ENCODE measurements at regions not wholly inside any gene's neighbourhood (a gene's known extent, or its start where the extent isn't known, plus 50 kb on each side); places are given as distances from the start of the nearest gene placed in this dataset.

DNA sequence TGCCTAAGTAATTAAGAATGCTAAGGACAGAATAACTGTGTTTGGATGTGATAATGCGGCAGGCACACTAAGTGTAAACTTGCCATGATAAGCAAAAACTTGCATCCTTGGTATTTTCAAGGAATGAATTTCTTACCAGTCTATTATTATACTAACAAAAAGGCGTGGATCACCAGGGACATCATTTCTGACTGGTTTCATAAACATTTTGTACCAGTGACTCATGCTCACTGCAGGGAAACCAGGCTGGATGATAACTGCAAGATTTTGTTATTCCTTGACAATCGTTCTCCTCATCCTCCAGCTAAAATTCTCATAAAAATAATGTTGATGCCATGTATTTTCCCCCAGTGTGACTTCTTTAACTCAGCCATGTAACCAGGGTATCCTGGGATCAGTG, 289.5 kb downstream of the CDCA7 start:
- DNase-seq (ENCODE audit: low read depth): peak; percentile 74

GRCh38 chr2:173647681-173648311, 293.1 kb downstream of the CDCA7 start:
- DNase-seq (ENCODE audit: low read depth): no peak

DNA sequence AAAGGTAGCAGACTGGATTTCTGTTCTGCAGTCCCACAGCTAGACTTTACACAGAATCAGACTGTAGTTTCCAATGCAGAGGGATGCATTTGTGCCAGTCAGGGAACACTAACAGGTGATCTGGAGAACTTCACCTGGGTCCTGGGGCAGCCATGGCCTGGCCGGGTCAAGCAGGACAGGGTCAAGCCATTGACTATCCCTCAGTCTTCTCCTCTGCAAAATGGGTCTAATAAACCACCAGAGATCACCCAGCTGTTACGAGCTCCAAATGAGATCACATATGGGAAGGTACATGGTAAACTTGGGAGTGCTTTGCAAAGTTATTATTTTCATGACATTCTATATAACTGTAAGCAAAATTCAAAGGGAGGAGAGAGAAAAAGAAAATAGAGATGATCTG, 294.1 kb downstream of the CDCA7 start:
- no peak for DNase-seq (ENCODE audit: low read depth)

- no peak for DNase-seq (ENCODE audit: low read depth)
Observed at GRCh38 chr2:173649527-173650219, 295.0 kb downstream of the CDCA7 start.

DNA sequence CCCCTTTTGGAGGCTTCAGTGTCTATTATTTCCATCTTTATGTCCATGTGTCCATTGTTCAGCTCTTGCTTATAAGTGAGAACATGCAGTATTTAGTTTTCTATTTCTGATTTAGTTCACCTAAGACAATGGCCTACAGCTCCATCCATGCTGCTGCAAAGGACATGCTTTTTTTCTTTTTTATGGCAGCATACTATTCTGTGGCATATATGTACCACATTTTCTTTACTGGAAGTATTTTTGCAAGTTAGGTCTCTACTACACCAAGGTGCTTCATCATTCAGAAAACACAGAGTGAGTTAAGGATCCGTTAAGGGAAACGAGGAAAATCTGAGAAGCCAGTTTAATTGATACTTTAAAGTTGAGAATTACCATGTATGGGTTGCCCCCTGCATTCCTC, 297.2 kb downstream of the CDCA7 start:
- DNase-seq (ENCODE audit: low read depth): no peak

GRCh38 chr2:173652311-173652710, 297.6 kb downstream of the CDCA7 start:
- peak; percentile 90 for DNase-seq (ENCODE audit: low read depth)

DNA sequence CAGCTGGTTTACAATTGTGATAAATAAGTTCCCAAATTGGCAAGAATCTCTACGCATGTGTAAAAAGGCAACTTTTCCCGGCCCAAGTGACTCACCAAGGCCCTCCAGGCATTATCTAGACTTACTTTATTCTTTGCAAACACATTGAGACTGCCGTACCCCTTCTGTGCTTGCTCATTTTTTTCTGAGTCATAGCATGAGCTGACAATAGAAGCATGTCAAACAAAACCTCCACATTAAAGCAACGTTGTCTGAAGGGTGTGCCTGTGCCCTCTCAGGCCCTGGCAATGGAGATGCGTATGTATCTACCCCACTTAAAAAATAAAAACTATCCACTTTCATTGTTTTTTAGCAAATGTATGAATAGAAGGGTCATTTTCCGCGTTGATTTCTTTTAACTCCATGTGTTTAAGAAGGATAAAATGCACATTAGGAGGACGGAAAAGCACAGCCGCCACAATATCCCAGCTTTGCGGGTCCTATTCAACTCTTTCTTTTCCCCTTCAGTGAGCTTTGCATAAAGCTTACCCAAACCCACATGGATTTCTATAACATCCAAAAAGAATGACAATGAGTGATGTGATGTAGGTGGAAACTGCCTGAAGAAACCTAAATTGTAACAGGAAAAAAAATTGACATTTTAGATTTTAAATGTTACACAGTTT, 298.2 kb downstream of the CDCA7 start:
- peak; percentile 97 for DNase-seq (ENCODE audit: low read depth)

DNA sequence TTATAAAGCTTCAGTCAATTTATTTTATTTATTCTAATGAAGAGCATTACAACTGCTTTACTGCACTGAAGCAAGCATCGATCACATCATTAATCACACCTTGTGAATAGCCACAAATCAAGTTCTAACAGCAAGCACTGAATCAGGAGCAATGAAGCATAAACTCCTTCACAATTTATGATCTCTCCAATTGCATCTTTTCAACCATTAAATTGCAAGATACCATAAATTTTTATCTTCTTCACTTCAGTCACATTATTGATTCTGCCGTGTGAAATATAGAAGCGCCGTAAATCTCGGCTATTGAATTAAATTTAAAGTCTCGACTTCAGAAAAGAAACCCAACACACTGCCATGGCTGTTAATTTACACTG, 298.7 kb downstream of the CDCA7 start:
- DNase-seq (ENCODE audit: low read depth): no peak

GRCh38 chr2:173654161-173654895, 299.7 kb downstream of the CDCA7 start:
- no peak for DNase-seq (ENCODE audit: low read depth)

DNA sequence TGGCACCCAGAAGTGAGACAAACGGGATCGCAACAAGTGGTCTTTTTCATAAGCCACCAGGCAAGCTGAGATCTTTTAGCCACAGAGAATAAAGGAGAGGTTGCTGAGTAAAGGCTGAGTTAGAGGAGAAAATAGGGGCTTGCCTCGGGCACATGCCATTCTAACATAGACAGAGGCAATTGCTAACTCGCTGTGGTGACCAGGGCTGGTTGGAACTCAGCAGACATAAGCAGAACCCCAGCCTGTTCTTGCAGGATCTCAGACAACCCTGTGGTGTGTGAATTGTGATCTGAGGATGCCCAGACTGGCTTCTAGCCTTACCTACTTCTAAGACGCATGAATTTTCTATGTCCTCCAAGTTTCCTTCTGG, 300.2 kb downstream of the CDCA7 start:
- DNase-seq (ENCODE audit: low read depth): no peak

- peak; percentile 30 for DNase-seq (ENCODE audit: low read depth)
Observed at GRCh38 chr2:173656086-173656485, 301.4 kb downstream of the CDCA7 start.

- peak; percentile 94 for DNase-seq (ENCODE audit: low read depth)
Observed at GRCh38 chr2:173657996-173658717, 303.5 kb downstream of the CDCA7 start.

DNA sequence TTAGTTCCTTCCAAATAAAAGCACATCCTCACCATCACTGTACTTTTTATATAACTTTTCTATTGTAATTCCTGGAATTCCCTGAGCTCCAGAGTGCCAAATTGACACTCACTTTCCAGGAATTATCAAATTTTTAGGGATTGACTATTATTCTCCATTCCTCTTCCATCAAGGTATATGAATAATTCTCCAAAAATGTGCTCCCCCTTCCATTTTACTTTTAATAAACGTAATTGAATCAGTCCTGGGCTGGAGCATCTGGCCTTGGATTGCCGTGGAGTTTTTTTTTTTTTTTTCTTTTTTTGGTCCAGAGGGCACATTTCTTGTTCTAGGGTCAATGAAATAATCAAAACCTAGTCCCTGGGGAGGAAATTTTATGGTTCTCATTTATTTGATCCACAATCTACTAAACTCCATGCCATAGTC, 304.3 kb downstream of the CDCA7 start:
- DNase-seq (ENCODE audit: low read depth): peak; percentile 51

GRCh38 chr2:173659509-173659908, 304.8 kb downstream of the CDCA7 start:
- DNase-seq (ENCODE audit: low read depth): no peak

GRCh38 chr2:173661586-173661985, 303.6 kb downstream of the SP3 start:
- DNase-seq (ENCODE audit: low read depth): no peak

DNA sequence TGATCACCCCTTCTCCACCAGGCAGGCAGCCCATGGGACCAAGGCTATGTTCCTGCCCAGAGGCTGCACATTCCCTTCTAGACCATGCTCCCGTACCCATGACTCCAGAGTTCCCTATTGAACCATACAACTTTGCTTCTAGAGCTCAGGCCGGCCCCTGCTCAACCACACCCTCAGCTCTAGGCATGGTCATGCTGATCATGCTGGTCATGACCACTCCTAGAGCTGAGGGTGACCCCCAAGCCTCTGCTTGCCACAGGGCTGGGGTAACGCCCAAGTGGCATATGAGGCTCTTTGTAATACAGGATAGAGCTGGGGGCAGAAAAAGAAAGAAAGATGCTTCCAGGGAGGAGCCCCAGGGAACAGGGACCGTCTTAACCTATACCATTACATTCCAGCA, 301.8 kb downstream of the SP3 start:
- DNase-seq (ENCODE audit: low read depth): no peak

DNA sequence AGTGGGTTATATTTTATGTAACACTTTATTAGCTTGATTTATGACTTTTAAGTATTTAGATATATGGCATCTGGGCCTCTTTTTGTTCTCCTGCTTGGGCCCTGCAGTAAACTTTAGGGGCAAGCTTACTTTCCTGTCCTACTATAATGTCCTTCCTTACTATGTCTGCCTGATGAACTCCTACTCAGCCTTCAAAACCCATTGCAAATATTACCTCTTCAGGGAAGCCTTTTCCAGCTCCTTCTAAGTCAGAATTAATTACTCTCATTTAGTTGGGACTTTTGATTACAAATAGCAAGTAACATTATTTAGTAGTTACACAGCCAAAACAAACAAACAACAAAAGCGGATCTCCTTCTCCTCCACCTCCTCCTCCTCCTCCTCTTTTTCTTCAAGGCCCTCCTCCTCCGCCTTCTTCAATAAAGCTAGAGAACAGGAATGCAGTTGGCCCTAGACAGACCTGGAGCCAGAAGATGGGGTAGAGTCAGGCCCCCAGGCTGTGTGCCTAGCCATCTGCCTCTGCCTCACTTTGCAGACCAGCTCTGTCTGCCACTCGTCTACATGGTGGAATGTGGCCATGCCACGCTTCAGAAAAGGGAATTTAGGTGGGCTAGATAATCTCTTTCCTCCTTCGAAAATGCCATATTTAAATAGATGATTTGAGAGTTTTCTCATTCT, 301.2 kb downstream of the SP3 start:
- no peak for DNase-seq (ENCODE audit: low read depth)

DNA sequence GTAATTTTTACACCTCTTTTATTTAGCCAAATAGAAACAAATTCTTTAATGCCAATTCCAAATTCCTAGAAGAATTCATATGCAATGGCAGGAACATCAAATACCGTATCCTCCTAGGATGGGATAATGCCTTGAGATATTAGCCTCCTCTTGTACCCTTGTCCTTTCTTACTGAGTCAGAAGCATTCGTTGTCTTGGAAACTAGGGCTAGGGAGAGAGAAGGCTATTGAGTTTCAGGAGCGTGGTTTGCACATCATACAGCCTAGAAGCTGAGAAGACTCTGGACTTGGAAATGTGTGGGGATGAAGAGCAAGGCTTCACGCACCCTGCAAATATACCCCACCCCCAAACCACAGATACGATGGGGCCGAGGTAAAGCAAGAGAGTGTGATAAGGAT, 300.7 kb downstream of the SP3 start:
- peak; percentile 58 for DNase-seq (ENCODE audit: low read depth)

- no peak for DNase-seq (ENCODE audit: low read depth)
Observed at GRCh38 chr2:173666171-173666888, 298.8 kb downstream of the SP3 start.

DNA sequence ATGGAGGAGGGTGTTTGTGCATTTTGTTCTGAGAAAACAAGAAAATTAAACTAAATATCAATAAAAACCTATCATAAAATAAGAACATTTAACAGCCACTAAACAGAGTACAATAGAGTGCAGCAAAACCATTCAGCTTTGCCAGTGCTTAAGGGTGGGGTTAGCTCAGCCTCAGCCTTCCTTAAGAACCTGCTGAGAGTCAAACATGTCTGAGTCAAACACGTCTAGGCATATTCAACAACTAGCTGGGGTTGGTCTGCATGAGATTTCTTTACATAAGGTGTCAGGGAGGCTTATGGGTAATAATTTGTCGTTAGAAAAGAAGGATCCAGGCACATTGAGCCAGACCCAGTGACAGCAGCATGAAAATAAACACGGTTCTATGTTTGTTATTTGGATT, 298.2 kb downstream of the SP3 start:
- DNase-seq (ENCODE audit: low read depth): no peak
